Breast epithelium (tissue), 4 donors: ENCODE measurements at regions not wholly inside any gene's neighbourhood (a gene's known extent, or its start where the extent isn't known, plus 50 kb on each side); places are given as distances from the start of the nearest gene placed in this dataset.

ENCODE experiments used
- DNase-seq, 2 donors: peaks; one replicate each; pipeline ENCODE4 v3.0.0-alpha.2; 2019; ENCODE audit warnings: low spot score in 2 of 2
- H3K27ac ChIP-seq, 2 donors: fragments of 200-600 bp; sonication (generic) in 1 of 2; one replicate each; pipeline ENCODE4 v1.5.1; 2016 to 2019; ENCODE audit warnings: mild to moderate bottlenecking in 1 of 2
- H3K27me3 ChIP-seq, 2 donors: fragments of 200-600 bp; sonication (generic) in 1 of 2; one replicate each; pipeline versions ENCODE4 v1.5.1 to v1.6.0; 2017 to 2019; ENCODE audit warnings: control low read depth in 1 of 2, mild to moderate bottlenecking in 1 of 2
- H3K36me3 ChIP-seq: fragments of 200-600 bp; one replicate; pipeline ENCODE4 v1.5.1; 2019
- H3K4me1 ChIP-seq, 2 donors: fragments of 200-600 bp; sonication (generic); one replicate each; pipeline ENCODE4 v1.5.1; 2016 to 2019; ENCODE audit warnings: control low read depth in 1 of 2
- H3K4me3 ChIP-seq, 3 donors: fragments of 200-600 bp; sonication (generic); 1 replicate in 2 of 3; 2 replicates in 1 of 3; pipeline ENCODE4 v1.5.1; 2016 to 2019; ENCODE audit warnings: mild to moderate bottlenecking in 3 of 3, moderate library complexity in 2 of 3
- H3K9me3 ChIP-seq, 2 donors: fragments of 200-600 bp; sonication (generic) in 1 of 2; one replicate each; pipeline ENCODE4 v1.5.1; 2016 to 2019; ENCODE audit warnings: control low read depth in 1 of 2
- POLR2A ChIP-seq: fragments of 450-650 bp; IDR thresholded peaks from one replicate; pipeline ENCODE4 v1.6.1; 2016; ENCODE audit warnings: antibody characterized with exemption, mild to moderate bottlenecking, moderate library complexity
- POLR2AphosphoS5 ChIP-seq, 3 donors: sonication (generic); formaldehyde crosslinking; IDR thresholded peaks; one replicate each; pipeline ENCODE4 v1.6.1; 2017; ENCODE audit warnings: antibody characterized with exemption in 3 of 3
- intact Hi-C: fragments of 100-400 bp; cut with DNase I; formaldehyde crosslinking; loops from one replicate; pipeline ENCODE4 v1.15.1; 2023; ENCODE audit warnings: low total_unique reads
- TF ChIP-seq, protein P1 (sequence below), 3 donors: fragments of 450-650 bp; IDR thresholded peaks; one replicate each; pipeline ENCODE4 v1.5.1; 2016 to 2017; ENCODE audit warnings: antibody characterized with exemption in 3 of 3, mild to moderate bottlenecking in 3 of 3, moderate library complexity in 3 of 3

DNA sequence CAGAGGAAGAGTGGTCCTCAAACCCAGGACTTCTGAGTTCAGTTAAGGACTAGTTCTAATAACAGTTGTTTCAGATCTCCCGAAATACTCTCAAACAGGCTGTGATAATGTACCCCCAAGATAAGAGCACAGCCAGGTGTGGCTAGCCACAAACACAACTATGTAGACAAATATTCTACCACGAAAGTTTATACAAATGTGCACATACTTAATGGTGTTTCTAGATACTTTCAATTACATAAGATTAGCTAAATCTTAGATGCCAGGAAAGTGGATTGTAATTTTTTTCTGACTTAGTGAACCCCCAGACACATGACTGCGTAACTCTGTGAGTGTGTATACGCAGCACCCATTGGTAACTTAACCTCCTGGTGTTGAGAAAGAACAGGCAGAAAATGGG, 270.0 kb downstream of the USP25 start:
- Histone ChIP-seq H3K9me3 (no peaks in the 10 kb centered on the region), H3K4me1 (no peaks in the 10 kb centered on the region), H3K27ac (peak overlapping the region in 1 of 2 donors; percentile 40), H3K36me3 (no peaks in the 10 kb centered on the region), H3K27me3 (no peaks in the 10 kb centered on the region), H3K4me3 (no peak overlapping the region)
- intact Hi-C loops = no loop called here
- DNase-seq = no peak
- TF ChIP-seq POLR2AphosphoS5 (IDR thresholded peaks at IDR 0.05) (no peak), POLR2A (no peak)
- TF ChIP-seq, protein P1, sequence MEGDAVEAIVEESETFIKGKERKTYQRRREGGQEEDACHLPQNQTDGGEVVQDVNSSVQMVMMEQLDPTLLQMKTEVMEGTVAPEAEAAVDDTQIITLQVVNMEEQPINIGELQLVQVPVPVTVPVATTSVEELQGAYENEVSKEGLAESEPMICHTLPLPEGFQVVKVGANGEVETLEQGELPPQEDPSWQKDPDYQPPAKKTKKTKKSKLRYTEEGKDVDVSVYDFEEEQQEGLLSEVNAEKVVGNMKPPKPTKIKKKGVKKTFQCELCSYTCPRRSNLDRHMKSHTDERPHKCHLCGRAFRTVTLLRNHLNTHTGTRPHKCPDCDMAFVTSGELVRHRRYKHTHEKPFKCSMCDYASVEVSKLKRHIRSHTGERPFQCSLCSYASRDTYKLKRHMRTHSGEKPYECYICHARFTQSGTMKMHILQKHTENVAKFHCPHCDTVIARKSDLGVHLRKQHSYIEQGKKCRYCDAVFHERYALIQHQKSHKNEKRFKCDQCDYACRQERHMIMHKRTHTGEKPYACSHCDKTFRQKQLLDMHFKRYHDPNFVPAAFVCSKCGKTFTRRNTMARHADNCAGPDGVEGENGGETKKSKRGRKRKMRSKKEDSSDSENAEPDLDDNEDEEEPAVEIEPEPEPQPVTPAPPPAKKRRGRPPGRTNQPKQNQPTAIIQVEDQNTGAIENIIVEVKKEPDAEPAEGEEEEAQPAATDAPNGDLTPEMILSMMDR (IDR thresholded peaks at IDR 0.05) = no peak

DNA sequence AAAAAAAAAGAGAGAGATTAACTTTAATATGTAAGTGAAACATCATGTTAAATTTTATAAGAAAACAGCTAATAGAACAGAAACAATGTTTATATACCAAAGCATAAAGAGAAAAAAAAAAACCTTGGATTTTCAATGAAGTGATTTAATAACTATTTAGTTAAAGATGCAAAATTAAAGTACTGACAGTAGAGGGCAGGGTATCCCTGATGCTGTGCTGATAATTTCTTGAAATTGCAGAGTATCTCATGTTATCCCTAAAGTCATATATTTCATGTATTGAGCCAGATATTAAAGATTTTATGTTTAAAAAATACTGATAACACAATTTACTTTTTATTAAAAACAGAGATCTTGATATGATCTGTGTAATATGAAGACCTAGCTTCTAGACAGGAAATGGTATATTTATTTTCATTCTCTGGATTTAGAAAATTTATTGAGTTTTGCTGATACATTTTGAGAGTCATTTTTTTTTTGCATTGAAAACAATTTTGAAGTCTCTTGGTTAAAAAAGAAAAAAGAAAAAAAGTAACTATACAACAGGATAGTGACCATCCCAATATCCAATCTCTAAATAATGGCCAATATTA, 273.2 kb downstream of the USP25 start:
- no peak for TF ChIP-seq POLR2AphosphoS5 (IDR thresholded peaks at IDR 0.05)
- TF ChIP-seq POLR2A = no peak
- TF ChIP-seq, protein P1 (IDR thresholded peaks at IDR 0.05) = peak in 1 of 3 donors; percentile 21
- Histone ChIP-seq H3K36me3 (no peaks in the 10 kb centered on the region), H3K27me3 (no peaks in the 10 kb centered on the region), H3K4me1 (no peaks in the 10 kb centered on the region), H3K9me3 (no peaks in the 10 kb centered on the region), H3K4me3 (no peak overlapping the region), H3K27ac (no peak overlapping the region)
- no peak for DNase-seq
- intact Hi-C loops = no loop called here

DNA sequence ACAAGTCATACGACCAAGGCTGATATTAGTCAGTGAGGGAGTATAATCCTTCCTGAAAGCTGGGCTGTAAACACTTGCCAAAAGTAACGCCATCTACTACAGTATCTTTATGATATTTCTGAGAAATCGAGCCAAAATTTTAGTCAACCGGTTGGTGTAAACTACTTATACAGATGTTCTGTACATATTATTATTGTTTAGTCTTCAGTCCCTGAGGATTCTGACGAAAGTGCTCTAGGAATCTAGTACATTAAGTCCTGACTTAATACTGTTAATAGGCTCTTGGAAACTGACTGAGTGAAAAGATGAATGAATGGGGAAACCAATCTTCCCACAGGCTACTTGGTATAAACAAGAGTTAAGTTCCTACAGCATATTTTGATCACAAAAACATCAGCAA, 274.3 kb downstream of the USP25 start:
- DNase-seq = no peak
- TF ChIP-seq, protein P1 (IDR thresholded peaks at IDR 0.05) = no peak
- TF ChIP-seq POLR2AphosphoS5 (IDR thresholded peaks at IDR 0.05) = no peak
- Histone ChIP-seq H3K4me3 (no peak overlapping the region), H3K27ac (peak overlapping the region in 1 of 2 donors; percentile 19), H3K27me3 (no peaks in the 10 kb centered on the region), H3K36me3 (no peaks in the 10 kb centered on the region), H3K9me3 (no peaks in the 10 kb centered on the region), H3K4me1 (no peaks in the 10 kb centered on the region)
- intact Hi-C loops = no loop called here

DNA sequence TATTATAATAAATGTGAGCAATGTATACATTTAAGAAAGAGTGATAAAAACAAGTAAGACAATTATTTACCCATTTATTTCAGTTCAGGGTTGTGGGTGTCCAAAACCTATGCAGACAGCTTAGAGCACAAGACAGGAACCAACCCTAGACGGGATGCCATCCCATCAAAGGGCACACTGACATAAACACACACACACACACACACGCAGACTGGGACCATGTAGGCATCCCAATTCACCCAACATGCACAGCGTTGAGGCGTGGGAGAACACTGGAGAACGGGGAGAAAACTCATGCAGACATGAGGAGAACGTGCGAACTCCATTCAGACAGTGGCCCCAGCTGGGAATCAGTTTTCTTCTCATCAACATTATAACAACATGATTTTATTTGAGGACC, 274.7 kb downstream of the USP25 start:
- intact Hi-C loops = no loop called here
- TF ChIP-seq POLR2AphosphoS5 (IDR thresholded peaks at IDR 0.05) = no peak
- TF ChIP-seq, protein P1 (IDR thresholded peaks at IDR 0.05) = no peak
- no peak for TF ChIP-seq POLR2A

DNA sequence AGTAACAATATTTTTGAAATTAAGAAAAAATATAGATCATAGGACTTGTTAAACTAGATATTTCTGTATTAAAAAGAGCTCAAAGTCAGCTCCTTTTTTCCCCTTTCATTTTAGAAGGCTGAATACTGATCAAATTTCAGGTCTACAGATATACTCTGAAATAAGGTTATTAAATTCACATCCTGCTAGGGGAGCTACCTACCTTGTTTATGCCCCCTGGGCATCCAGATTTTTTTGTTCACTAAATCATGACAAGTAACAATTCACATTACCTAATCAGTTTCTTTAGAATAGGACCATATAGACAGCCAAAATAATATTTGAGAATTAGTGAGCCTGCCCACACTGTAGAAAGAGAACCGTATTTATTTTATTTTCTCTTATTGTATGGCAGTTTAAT, 276.2 kb downstream of the USP25 start:
- intact Hi-C loops = no loop called here
- Histone ChIP-seq H3K36me3 (no peaks in the 10 kb centered on the region), H3K27me3 (no peaks in the 10 kb centered on the region), H3K4me1 (no peaks in the 10 kb centered on the region), H3K9me3 (peaks cover 0 to 5% of the 10 kb centered on the region in 2 donors), H3K27ac (no peak overlapping the region), H3K4me3 (no peak overlapping the region)
- TF ChIP-seq POLR2A = no peak
- no peak for TF ChIP-seq POLR2AphosphoS5 (IDR thresholded peaks at IDR 0.05)
- TF ChIP-seq, protein P1 (IDR thresholded peaks at IDR 0.05) = no peak
- no peak for DNase-seq

More for the DNA sequence above, 274.7 kb downstream of the USP25 start:
- no peaks in the 10 kb centered on the region for H3K27me3 ChIP-seq
- H3K36me3 ChIP-seq = no peaks in the 10 kb centered on the region
- H3K4me3 ChIP-seq = no peak overlapping the region
- H3K9me3 ChIP-seq = no peaks in the 10 kb centered on the region
- no peaks in the 10 kb centered on the region for H3K4me1 ChIP-seq
- no peak overlapping the region for H3K27ac ChIP-seq
- DNase-seq = no peak
